GM12878 (cell line): ENCODE measurements at regions not wholly inside any gene's neighbourhood (a gene's known extent, or its start where the extent isn't known, plus 50 kb on each side); places are given as distances from the start of the nearest gene placed in this dataset.

ENCODE experiments used
- ATAC-seq: fragments of 200-7000 bp; cut with Tn5 transposase; 3 replicates; pipeline ENCODE4 v1.9.1; 2020; ENCODE audit warnings: mild to moderate bottlenecking, moderate library complexity
- BruUV-seq: library from RNA; stranded (reverse); fragments of 400-500 nt; replicated peaks from 2 replicates; lab custom pipeline; 2021; lab: Mats Ljungman, UMichigan
- CTCF ChIA-PET: fragments of 300-600 bp; sonication (Branson Sonifier 250); formaldehyde crosslinking; extraction: SDS; loops from one replicate; lab custom pipeline; 2021; ENCODE audit warnings: inconsistent platforms; lab: Yijun Ruan, JAX
- POLR2A ChIA-PET: fragments of 350-600 bp; formaldehyde crosslinking; extraction: SDS; loops from one replicate; lab custom pipeline; 2021; ENCODE audit warnings: inconsistent platforms; lab: Charles Lee
- RAD21 ChIA-PET: fragments of 300-600 bp; sonication (Branson Sonifier 250); formaldehyde crosslinking; loops from one replicate; lab custom pipeline; 2023; ENCODE audit warnings: antibody characterized with exemption; ENCODE audit not compliant: unreplicated experiment; lab: Charles Lee
- SMC1A ChIA-PET: fragments of 300-600 bp; sonication (Branson Sonifier 250); formaldehyde crosslinking; loops from one replicate; lab custom pipeline; 2023; ENCODE audit not compliant: unreplicated experiment, uncharacterized antibody; lab: Charles Lee
- DNase-seq: peaks from one replicate; pipeline ENCODE4 v3.0.0-alpha.2; 2011; ENCODE audit warnings: low read depth, low spot score
- FAIRE-seq: peaks from 3 replicates; lab custom pipeline; 2011; peaks lifted over from hg19 to GRCh38; lab: Jason Lieb, UNC
- H2AFZ ChIP-seq: 2 replicates; pipeline ENCODE4 v1.6.0; 2011; ENCODE audit warnings: low read depth, low read length, control low read depth; ENCODE audit not compliant: control insufficient read depth
- H3K27ac ChIP-seq: 2 replicates; pipeline ENCODE4 v1.5.1; 2011; ENCODE audit warnings: control low read depth; ENCODE audit not compliant: control insufficient read depth, insufficient read depth
- H3K27me3 ChIP-seq, 2 experiments: replicated peaks in 1 of 2; 2 replicates each; pipeline versions ENCODE4 v1.6.0 to v1.6.1; 2011; ENCODE audit warnings: low read length in 1 of 2; ENCODE audit not compliant: control insufficient read depth in 2 of 2, insufficient read depth in 2 of 2
- H3K36me3 ChIP-seq, 2 experiments: 2 replicates each; pipeline ENCODE4 v1.5.1; 2011; ENCODE audit warnings: low read length in 1 of 2; ENCODE audit not compliant: control insufficient read depth in 2 of 2, insufficient read depth in 2 of 2
- H3K4me1 ChIP-seq: 2 replicates; pipeline ENCODE4 v1.6.1; 2011; ENCODE audit warnings: mild to moderate bottlenecking, low read length, moderate library complexity, mixed read lengths; ENCODE audit not compliant: control insufficient read depth, insufficient read depth
- H3K4me2 ChIP-seq: 2 replicates; pipeline ENCODE4 v1.6.0; 2011; ENCODE audit warnings: control low read depth; ENCODE audit not compliant: control insufficient read depth, insufficient read depth
- H3K4me3 ChIP-seq: fragments of 200-600 bp; sonication (generic); 2 replicates; pipeline ENCODE4 v1.5.1; 2016
- H3K79me2 ChIP-seq: 2 replicates; pipeline ENCODE4 v1.6.0; 2011; ENCODE audit warnings: low read length; ENCODE audit not compliant: control insufficient read depth, insufficient read depth
- H3K9ac ChIP-seq: 2 replicates; pipeline ENCODE4 v1.8.0; 2011; ENCODE audit warnings: low read length, control low read depth, mixed read lengths; ENCODE audit not compliant: control insufficient read depth, insufficient read depth
- H3K9me3 ChIP-seq: replicated peaks from 3 replicates; pipeline ENCODE4 v1.5.1; 2011; ENCODE audit warnings: mild to moderate bottlenecking, low read length; ENCODE audit not compliant: control insufficient read depth, insufficient read depth
- H4K20me1 ChIP-seq: 2 replicates; pipeline ENCODE4 v1.6.0; 2011; ENCODE audit not compliant: control insufficient read depth, insufficient read depth
- CHD1 ChIP-seq: IDR thresholded peaks from 2 replicates; pipeline ENCODE4 v1.6.1; 2012; ENCODE audit warnings: low read depth, low read length, improper control_type of control experiment
- DPF2 ChIP-seq: fragments of 450-650 bp; IDR thresholded peaks from 2 replicates; pipeline ENCODE4 v1.6.1; 2017; ENCODE audit warnings: mild to moderate bottlenecking
- EED ChIP-seq: sonication (generic); IDR thresholded peaks from 2 replicates; pipeline ENCODE4 v1.6.1; 2016; ENCODE audit warnings: antibody characterized with exemption, low read depth
- HDAC6 ChIP-seq: fragments of 200-600 bp; sonication (generic); IDR thresholded peaks from one replicate; pipeline ENCODE4 v1.8.0; 2017; ENCODE audit warnings: antibody characterized with exemption; ENCODE audit not compliant: unreplicated experiment
- HDGF ChIP-seq: fragments of 450-650 bp; IDR thresholded peaks from 2 replicates; pipeline ENCODE4 v1.6.1; 2016; ENCODE audit warnings: antibody characterized with exemption
- JUNB ChIP-seq: IDR thresholded peaks from 2 replicates; pipeline ENCODE4 v1.6.1; 2016; ENCODE audit warnings: antibody characterized with exemption, mild to moderate bottlenecking
- KAT2A ChIP-seq: conservative IDR thresholded peaks from 2 replicates; pipeline ENCODE4 v1.6.1; 2011; ENCODE audit warnings: low read depth, low read length; ENCODE audit not compliant: control insufficient read depth
- MTA2 ChIP-seq: fragments of 450-650 bp; IDR thresholded peaks from 2 replicates; pipeline ENCODE4 v1.6.1; 2016; ENCODE audit warnings: low read depth, mild to moderate bottlenecking, moderate library complexity
- MYB ChIP-seq: fragments of 150-350 bp; IDR thresholded peaks from 2 replicates; pipeline ENCODE4 v1.6.1; 2014; ENCODE audit warnings: mild to moderate bottlenecking, low read depth, low read length, borderline replicate concordance
- NFXL1 ChIP-seq: fragments of 450-650 bp; IDR thresholded peaks from 2 replicates; pipeline ENCODE4 v1.6.1; 2017; ENCODE audit warnings: antibody characterized with exemption, mild to moderate bottlenecking, borderline replicate concordance
- NFYB ChIP-seq: IDR thresholded peaks from 2 replicates; pipeline ENCODE4 v1.6.1; 2011; ENCODE audit warnings: low read depth, mild to moderate bottlenecking, low read length, improper control_type of control experiment, moderate library complexity; ENCODE audit not compliant: insufficient read depth
- NR2C2 ChIP-seq: IDR thresholded peaks from 2 replicates; pipeline ENCODE4 v1.6.1; 2011; ENCODE audit warnings: borderline replicate concordance, low read depth; ENCODE audit not compliant: control insufficient read depth, insufficient read length
- POU2F2 ChIP-seq: IDR thresholded peaks from 3 replicates; pipeline ENCODE4 v1.6.1; 2011; ENCODE audit warnings: low read depth, mild to moderate bottlenecking, low read length, borderline replicate concordance
- RAD51 ChIP-seq: fragments of 450-650 bp; IDR thresholded peaks from 2 replicates; pipeline ENCODE4 v1.6.1; 2016; ENCODE audit warnings: moderate library complexity, mild to moderate bottlenecking, inconsistent platforms
- SMARCA5 ChIP-seq: fragments of 450-650 bp; IDR thresholded peaks from 2 replicates; pipeline ENCODE4 v1.6.1; 2017; ENCODE audit warnings: mild to moderate bottlenecking
- TARDBP ChIP-seq: IDR thresholded peaks from 2 replicates; pipeline ENCODE4 v1.6.1; 2016; ENCODE audit warnings: borderline replicate concordance
- YBX1 ChIP-seq: fragments of 450-650 bp; IDR thresholded peaks from 2 replicates; pipeline ENCODE4 v1.6.1; 2016; ENCODE audit warnings: antibody characterized with exemption
- WGBS: methylation state at CpG from one replicate; pipeline ENCODE4 v1.1.6; 2016; ENCODE audit warnings: low lambda C conversion rate; ENCODE audit not compliant: insufficient replicate concordance, insufficient coverage; ENCODE audit errors: missing lambda C conversion rate; 5-methylcytosine and 5-hydroxymethylcytosine counted together
- in situ Hi-C: fragments of 300-500 bp; cut with MboI; formaldehyde crosslinking; loops from 9 replicates; pipeline ENCODE4 v1.14.3; 2018; ENCODE audit warnings: mixed read lengths
- intact Hi-C: fragments of 100-400 bp; cut with micrococcal nuclease; formaldehyde crosslinking; loops from one replicate; pipeline ENCODE4 v1.14.2; 2022; ENCODE audit not compliant: unreplicated experiment
- TF ChIP-seq, protein P1 (sequence below): fragments of 450-650 bp; conservative IDR thresholded peaks from 2 replicates; pipeline ENCODE4 v1.6.1; 2017; ENCODE audit warnings: mild to moderate bottlenecking, moderate library complexity
- TF ChIP-seq, protein P2 (sequence below): IDR thresholded peaks from 2 replicates; pipeline ENCODE4 v1.6.1; 2011; ENCODE audit warnings: mild to moderate bottlenecking, low read depth, low read length, moderate library complexity; ENCODE audit not compliant: insufficient replicate concordance
- TF ChIP-seq, protein P3 (sequence below): fragments of 450-650 bp; IDR thresholded peaks from 2 replicates; pipeline ENCODE4 v1.6.1; 2018; ENCODE audit warnings: mild to moderate bottlenecking, low read depth, moderate library complexity; ENCODE audit not compliant: partially characterized antibody

DNA sequence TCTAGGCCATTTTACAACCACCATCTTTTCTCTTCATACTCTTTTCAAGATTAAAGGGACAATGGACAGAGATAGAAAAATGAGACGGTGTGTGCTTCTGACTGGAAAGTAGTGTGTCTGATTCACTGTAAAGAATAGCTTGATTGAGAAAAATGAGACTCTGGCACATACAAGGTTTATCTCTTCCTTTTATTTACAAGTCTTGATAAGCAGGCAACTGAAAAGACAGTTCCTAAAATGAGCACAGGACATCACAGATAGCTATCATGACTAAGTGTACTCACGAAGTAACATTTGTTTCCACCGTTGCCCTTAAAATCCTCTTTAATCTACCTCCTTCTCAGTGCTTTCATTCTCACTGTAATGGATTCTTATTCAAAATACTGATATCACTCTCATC, 383.0 kb downstream of the TBC1D32 start:
- ChIA-PET SMC1A (no interaction called here), RAD21 (no interaction called here), CTCF (interaction anchor here (0.8 kb wide), 1 partner anchor 8 kb away, joined by 4 read pairs; no protein-coding TSS in a partner anchor), POLR2A (no interaction called here)
- Histone ChIP-seq H3K4me3 (no peak overlapping the region), H4K20me1 (no peaks in the 10 kb centered on the region), H2AFZ (no peak overlapping the region), H3K9ac (no peak overlapping the region), H3K79me2 (no peaks in the 10 kb centered on the region), H3K4me2 (no peak overlapping the region), H3K27me3 (no peaks in the 10 kb centered on the region), H3K36me3 (no peaks in the 10 kb centered on the region), H3K27ac (no peak overlapping the region), H3K4me1 (no peaks in the 10 kb centered on the region), H3K9me3 (no peaks in the 10 kb centered on the region)
- no peak for DNase-seq
- no peak for TF ChIP-seq KAT2A
- TF ChIP-seq, protein P1, sequence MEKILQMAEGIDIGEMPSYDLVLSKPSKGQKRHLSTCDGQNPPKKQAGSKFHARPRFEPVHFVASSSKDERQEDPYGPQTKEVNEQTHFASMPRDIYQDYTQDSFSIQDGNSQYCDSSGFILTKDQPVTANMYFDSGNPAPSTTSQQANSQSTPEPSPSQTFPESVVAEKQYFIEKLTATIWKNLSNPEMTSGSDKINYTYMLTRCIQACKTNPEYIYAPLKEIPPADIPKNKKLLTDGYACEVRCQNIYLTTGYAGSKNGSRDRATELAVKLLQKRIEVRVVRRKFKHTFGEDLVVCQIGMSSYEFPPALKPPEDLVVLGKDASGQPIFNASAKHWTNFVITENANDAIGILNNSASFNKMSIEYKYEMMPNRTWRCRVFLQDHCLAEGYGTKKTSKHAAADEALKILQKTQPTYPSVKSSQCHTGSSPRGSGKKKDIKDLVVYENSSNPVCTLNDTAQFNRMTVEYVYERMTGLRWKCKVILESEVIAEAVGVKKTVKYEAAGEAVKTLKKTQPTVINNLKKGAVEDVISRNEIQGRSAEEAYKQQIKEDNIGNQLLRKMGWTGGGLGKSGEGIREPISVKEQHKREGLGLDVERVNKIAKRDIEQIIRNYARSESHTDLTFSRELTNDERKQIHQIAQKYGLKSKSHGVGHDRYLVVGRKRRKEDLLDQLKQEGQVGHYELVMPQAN: no peak
- no peak for TF ChIP-seq HDGF
- no peak for TF ChIP-seq HDAC6
- TF ChIP-seq POU2F2: no peak
- TF ChIP-seq, protein P2, sequence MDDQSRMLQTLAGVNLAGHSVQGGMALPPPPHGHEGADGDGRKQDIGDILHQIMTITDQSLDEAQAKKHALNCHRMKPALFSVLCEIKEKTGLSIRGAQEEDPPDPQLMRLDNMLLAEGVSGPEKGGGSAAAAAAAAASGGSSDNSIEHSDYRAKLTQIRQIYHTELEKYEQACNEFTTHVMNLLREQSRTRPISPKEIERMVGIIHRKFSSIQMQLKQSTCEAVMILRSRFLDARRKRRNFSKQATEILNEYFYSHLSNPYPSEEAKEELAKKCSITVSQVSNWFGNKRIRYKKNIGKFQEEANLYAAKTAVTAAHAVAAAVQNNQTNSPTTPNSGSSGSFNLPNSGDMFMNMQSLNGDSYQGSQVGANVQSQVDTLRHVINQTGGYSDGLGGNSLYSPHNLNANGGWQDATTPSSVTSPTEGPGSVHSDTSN: no peak
- no peak for TF ChIP-seq NFYB
- TF ChIP-seq DPF2: no peak
- TF ChIP-seq TARDBP: no peak
- no peak for TF ChIP-seq YBX1
- TF ChIP-seq NFXL1: no peak
- no peak for TF ChIP-seq JUNB
- TF ChIP-seq MYB: no peak
- TF ChIP-seq NR2C2: no peak
- no peak for TF ChIP-seq MTA2
- no peak for TF ChIP-seq EED
- TF ChIP-seq, protein P3, sequence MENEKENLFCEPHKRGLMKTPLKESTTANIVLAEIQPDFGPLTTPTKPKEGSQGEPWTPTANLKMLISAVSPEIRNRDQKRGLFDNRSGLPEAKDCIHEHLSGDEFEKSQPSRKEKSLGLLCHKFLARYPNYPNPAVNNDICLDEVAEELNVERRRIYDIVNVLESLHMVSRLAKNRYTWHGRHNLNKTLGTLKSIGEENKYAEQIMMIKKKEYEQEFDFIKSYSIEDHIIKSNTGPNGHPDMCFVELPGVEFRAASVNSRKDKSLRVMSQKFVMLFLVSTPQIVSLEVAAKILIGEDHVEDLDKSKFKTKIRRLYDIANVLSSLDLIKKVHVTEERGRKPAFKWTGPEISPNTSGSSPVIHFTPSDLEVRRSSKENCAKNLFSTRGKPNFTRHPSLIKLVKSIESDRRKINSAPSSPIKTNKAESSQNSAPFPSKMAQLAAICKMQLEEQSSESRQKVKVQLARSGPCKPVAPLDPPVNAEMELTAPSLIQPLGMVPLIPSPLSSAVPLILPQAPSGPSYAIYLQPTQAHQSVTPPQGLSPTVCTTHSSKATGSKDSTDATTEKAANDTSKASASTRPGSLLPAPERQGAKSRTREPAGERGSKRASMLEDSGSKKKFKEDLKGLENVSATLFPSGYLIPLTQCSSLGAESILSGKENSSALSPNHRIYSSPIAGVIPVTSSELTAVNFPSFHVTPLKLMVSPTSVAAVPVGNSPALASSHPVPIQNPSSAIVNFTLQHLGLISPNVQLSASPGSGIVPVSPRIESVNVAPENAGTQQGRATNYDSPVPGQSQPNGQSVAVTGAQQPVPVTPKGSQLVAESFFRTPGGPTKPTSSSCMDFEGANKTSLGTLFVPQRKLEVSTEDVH: no peak
- TF ChIP-seq RAD51: no peak
- TF ChIP-seq CHD1: no peak
- TF ChIP-seq SMARCA5: no peak
- 68% methylated on average over 3 of the region's 3 CpGs for WGBS
- intact Hi-C loops (no loop called here), in situ Hi-C loops (no loop called here)
- no peak for ATAC-seq
- BruUV-seq: no TSS peak
- FAIRE-seq: no peak
